Chondrocyte (in vitro differentiated cells): ENCODE measurements at regions not wholly inside any gene's neighbourhood (a gene's known extent, or its start where the extent isn't known, plus 50 kb on each side); places are given as distances from the start of the nearest gene placed in this dataset.

Experiments used
- DNase-seq: peaks from one replicate; pipeline ENCODE4 v3.0.0; 2021; ENCODE audit warnings: mixed read lengths, low spot score
- H3K27ac Mint-ChIP-seq: one replicate; pipeline ENCODE4 v1.8.0; 2021; ENCODE audit warnings: mild to moderate bottlenecking, moderate library complexity, mixed read lengths; ENCODE audit not compliant: unreplicated experiment
- H3K27me3 Mint-ChIP-seq: 2 replicates; pipeline ENCODE4 v1.8.0; 2021; ENCODE audit warnings: low read depth, mixed read lengths
- H3K36me3 Mint-ChIP-seq: 2 replicates; pipeline ENCODE4 v1.8.0; 2021; ENCODE audit warnings: low read depth, mixed read lengths
- H3K4me1 Mint-ChIP-seq: 2 replicates; pipeline ENCODE4 v1.8.0; 2021; ENCODE audit warnings: low read depth, mild to moderate bottlenecking, mixed read lengths
- H3K4me3 Mint-ChIP-seq: one replicate; pipeline ENCODE4 v1.8.0; 2021; ENCODE audit warnings: mild to moderate bottlenecking, moderate library complexity, mixed read lengths; ENCODE audit not compliant: unreplicated experiment
- H3K9me3 Mint-ChIP-seq: 2 replicates; pipeline ENCODE4 v1.8.0; 2021; ENCODE audit warnings: low read depth, mixed read lengths
- TF ChIP-seq, protein P1 (sequence below): fragments of 200-600 bp; sonication (generic); IDR thresholded peaks from 2 replicates; pipeline ENCODE4 v1.5.0; 2021; ENCODE audit warnings: antibody characterized with exemption, mild to moderate bottlenecking, moderate library complexity

DNA sequence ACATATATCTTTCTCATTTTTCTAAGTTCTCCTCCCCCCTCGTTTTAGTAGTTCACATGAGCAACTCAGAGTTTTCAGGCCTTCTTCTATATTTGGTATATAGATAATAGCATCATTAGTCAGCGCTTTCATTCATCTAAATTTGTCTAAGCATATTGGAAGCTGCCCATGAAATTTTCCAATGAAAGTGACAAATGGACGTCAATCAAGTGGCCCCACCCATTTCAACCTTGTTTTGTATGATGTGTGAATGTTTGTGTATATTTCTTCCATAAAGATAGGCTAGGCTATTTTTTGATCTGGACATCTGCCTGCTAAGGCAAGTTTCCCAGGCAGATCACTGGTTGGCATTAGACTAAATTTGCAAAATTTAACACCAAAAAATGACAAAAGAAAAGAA lies 104.0 kb upstream of the SSBP2 start:
- no peaks in the 10 kb centered on the region for H3K9me3 Mint-ChIP-seq
- H3K4me3 Mint-ChIP-seq = no peak overlapping the region
- TF ChIP-seq, protein P1, sequence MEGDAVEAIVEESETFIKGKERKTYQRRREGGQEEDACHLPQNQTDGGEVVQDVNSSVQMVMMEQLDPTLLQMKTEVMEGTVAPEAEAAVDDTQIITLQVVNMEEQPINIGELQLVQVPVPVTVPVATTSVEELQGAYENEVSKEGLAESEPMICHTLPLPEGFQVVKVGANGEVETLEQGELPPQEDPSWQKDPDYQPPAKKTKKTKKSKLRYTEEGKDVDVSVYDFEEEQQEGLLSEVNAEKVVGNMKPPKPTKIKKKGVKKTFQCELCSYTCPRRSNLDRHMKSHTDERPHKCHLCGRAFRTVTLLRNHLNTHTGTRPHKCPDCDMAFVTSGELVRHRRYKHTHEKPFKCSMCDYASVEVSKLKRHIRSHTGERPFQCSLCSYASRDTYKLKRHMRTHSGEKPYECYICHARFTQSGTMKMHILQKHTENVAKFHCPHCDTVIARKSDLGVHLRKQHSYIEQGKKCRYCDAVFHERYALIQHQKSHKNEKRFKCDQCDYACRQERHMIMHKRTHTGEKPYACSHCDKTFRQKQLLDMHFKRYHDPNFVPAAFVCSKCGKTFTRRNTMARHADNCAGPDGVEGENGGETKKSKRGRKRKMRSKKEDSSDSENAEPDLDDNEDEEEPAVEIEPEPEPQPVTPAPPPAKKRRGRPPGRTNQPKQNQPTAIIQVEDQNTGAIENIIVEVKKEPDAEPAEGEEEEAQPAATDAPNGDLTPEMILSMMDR = no peak
- no peak overlapping the region for H3K27ac Mint-ChIP-seq
- no peaks in the 10 kb centered on the region for H3K36me3 Mint-ChIP-seq
- H3K27me3 Mint-ChIP-seq = no peaks in the 10 kb centered on the region
- DNase-seq = no peak
- peaks cover 67% of the 10 kb centered on the region for H3K4me1 Mint-ChIP-seq

DNA sequence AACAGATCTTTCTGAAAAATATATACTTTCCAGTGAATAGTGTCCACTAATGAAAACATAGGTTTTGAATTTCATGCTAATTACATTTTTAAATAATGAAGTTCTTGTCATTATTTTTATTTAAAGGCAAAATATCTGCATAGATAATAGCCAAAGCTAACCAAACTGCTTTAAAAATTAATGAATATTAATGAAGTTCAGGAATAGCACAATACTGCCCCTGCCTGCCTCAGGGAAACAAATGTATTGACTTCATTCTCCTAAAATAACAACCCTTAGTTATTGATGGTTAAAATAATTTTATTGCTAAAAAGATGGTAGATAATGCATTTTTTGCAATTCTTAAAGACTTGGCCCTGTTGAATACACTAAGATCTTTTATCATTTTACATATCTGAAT lies 103.6 kb upstream of the SSBP2 start:
- Mint-ChIP-seq H3K27me3 (no peaks in the 10 kb centered on the region), H3K4me1 (peaks cover 69% of the 10 kb centered on the region), H3K4me3 (no peak overlapping the region), H3K9me3 (no peaks in the 10 kb centered on the region), H3K27ac (no peak overlapping the region), H3K36me3 (no peaks in the 10 kb centered on the region)
- TF ChIP-seq, protein P1 = peak; percentile 65
- no peak for DNase-seq

DNA sequence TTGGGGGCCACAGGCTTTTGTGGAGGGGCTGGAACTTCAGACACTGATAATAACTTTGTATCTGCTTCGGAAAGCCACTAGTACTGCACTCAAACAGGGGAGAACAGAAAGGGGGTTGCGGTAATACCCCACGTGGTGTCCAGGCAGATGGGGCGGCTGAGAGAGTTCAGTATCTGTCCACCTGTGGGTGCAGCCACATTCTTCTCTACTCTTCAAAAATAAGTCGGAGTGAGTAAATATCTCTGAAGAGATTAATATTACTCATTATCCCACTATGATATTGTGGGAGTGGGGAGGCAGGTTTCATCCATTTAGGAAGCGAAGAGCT lies 102.1 kb upstream of the SSBP2 start:
- TF ChIP-seq, protein P1 = no peak
- Mint-ChIP-seq H3K36me3 (no peaks in the 10 kb centered on the region), H3K4me3 (peak overlapping the region; percentile 76), H3K4me1 (peaks cover 67% of the 10 kb centered on the region), H3K27ac (peak overlapping the region; percentile 45), H3K9me3 (no peaks in the 10 kb centered on the region), H3K27me3 (no peaks in the 10 kb centered on the region)
- no peak for DNase-seq

DNA sequence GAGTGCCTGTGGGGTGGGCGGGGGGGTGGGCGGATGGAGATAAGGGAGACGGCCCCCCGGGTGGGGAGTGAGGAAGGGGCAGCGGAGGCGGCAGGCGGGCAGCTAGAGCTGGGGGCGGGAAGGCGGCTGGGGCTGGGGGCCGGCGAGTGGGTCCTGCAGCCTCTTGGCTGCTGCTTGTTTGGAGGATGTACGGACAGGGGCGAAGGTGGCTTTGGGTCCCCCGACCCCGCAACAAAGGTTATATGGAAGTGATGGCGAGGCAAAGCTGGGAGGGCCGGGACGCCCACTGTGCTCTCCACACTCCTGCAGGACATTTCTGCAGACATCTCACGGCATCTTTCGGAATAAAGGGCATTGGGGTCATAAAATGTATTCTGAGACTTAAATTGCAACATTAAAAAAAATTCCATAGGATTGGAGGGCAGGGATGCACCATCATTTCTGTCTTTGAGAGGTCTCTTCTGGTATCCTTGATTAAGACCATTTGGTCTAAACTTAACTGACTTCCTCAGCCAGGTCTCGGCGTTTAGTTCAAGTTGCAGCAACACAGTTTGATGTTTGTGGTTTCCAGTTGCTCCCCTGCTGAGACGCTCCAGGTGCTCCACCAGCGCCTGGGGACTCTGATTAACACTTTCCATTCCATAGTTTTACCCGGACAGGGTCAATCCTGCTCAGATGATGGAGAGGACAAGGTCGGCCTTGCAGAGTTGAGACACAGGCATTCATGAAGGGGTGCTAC lies 101.6 kb upstream of the SSBP2 start:
- H3K4me1 Mint-ChIP-seq = peaks cover 64% of the 10 kb centered on the region
- DNase-seq = no peak
- H3K9me3 Mint-ChIP-seq = no peaks in the 10 kb centered on the region
- H3K27me3 Mint-ChIP-seq = no peaks in the 10 kb centered on the region
- H3K36me3 Mint-ChIP-seq = no peaks in the 10 kb centered on the region
- H3K4me3 Mint-ChIP-seq = peak overlapping the region; percentile 76
- TF ChIP-seq, protein P1 = no peak
- peak overlapping the region; percentile 68 for H3K27ac Mint-ChIP-seq

DNA sequence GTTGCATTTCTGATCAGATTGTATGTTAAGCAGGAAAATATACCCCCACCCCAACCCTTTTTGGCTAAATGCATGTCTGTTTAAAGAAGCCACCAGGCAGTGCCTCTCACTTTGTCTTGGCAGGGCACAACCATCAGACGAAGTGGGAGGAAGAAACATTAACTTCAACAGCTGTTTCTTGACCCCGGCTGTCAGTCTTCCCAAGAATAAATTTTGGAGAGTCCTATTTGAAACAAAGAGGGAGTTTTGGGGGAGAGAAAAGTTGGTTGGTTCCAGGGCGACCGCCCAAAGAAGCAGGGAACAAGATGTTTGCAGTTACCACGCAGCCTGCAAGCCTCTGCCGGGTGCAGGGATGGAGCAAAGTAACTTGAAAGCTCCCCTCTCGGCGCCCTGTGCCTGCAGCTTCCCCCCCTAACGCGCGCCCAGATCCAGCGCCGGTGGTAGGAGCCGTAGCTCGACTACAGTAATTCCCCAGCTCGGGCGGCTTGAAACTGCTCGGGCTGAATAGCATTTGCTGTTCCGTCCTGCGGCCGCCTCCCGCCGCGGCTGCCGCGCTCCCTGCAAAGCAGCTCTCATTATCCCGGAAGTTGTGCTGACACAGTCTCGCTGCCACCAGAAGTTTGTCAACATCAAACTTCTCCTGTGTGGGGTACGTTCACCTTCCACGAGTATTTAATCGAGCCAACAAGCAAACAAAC lies 100.7 kb upstream of the SSBP2 start:
- H3K27me3 Mint-ChIP-seq = no peaks in the 10 kb centered on the region
- peak; percentile 99 for DNase-seq
- no peaks in the 10 kb centered on the region for H3K9me3 Mint-ChIP-seq
- peaks cover 57% of the 10 kb centered on the region for H3K4me1 Mint-ChIP-seq
- peak overlapping the region; percentile 76 for H3K4me3 Mint-ChIP-seq
- H3K36me3 Mint-ChIP-seq = no peaks in the 10 kb centered on the region
- TF ChIP-seq, protein P1 = no peak
- peak overlapping the region; percentile 93 for H3K27ac Mint-ChIP-seq
